ENCODE measurements at regions not wholly inside any gene's neighbourhood (a gene's known extent, or its start where the extent isn't known, plus 50 kb on each side); places are given as distances from the start of the nearest gene placed in this dataset.

GRCh38 chr3:193767353-193768069, 174.5 kb downstream of the OPA1 start:
- TF ChIP-seq CTCF (conservative IDR thresholded peaks at IDR 0.05; ENCODE audit: control insufficient read depth, insufficient read depth, low read depth, low read length) = no peak
- no peak overlapping the region for H3K4me3 ChIP-seq (ENCODE audit: control insufficient read depth, low read depth, low read length)
- no peak for DNase-seq (ENCODE audit: low read depth)

GRCh38 chr3:193768070-193768394, 175.0 kb downstream of the OPA1 start:
- TF ChIP-seq CTCF (conservative IDR thresholded peaks at IDR 0.05; ENCODE audit: control insufficient read depth, insufficient read depth, low read depth, low read length) = no peak
- peak; percentile 94 for DNase-seq (ENCODE audit: low read depth)
- H3K4me3 ChIP-seq (ENCODE audit: control insufficient read depth, low read depth, low read length) = no peak overlapping the region

- no peak for TF ChIP-seq CTCF (conservative IDR thresholded peaks at IDR 0.05; ENCODE audit: control insufficient read depth, insufficient read depth, low read depth, low read length)
- no peak for DNase-seq (ENCODE audit: low read depth)
- no peak overlapping the region for H3K4me3 ChIP-seq (ENCODE audit: control insufficient read depth, low read depth, low read length)
These were observed 176.4 kb downstream of the OPA1 start for GRCh38 chr3:193769437-193769836.

GRCh38 chr3:193771011-193771652, 178.1 kb downstream of the OPA1 start:
- DNase-seq (ENCODE audit: low read depth) = no peak
- H3K4me3 ChIP-seq (ENCODE audit: control insufficient read depth, low read depth, low read length) = no peak overlapping the region
- no peak for TF ChIP-seq CTCF (conservative IDR thresholded peaks at IDR 0.05; ENCODE audit: control insufficient read depth, insufficient read depth, low read depth, low read length)

GRCh38 chr3:193771653-193772421, 178.8 kb downstream of the OPA1 start:
- no peak for DNase-seq (ENCODE audit: low read depth)
- no peak overlapping the region for H3K4me3 ChIP-seq (ENCODE audit: control insufficient read depth, low read depth, low read length)
- TF ChIP-seq CTCF (conservative IDR thresholded peaks at IDR 0.05; ENCODE audit: control insufficient read depth, insufficient read depth, low read depth, low read length) = no peak

GRCh38 chr3:193772422-193772763, 179.4 kb downstream of the OPA1 start:
- H3K4me3 ChIP-seq (ENCODE audit: control insufficient read depth, low read depth, low read length) = no peak overlapping the region
- DNase-seq (ENCODE audit: low read depth) = no peak
- TF ChIP-seq CTCF (conservative IDR thresholded peaks at IDR 0.05; ENCODE audit: control insufficient read depth, insufficient read depth, low read depth, low read length) = no peak

Data from fibroblast of mammary gland (primary cell).